IMR-90 (cell line): ENCODE measurements at regions not wholly inside any gene's neighbourhood (a gene's known extent, or its start where the extent isn't known, plus 50 kb on each side); places are given as distances from the start of the nearest gene placed in this dataset.

ENCODE experiments used
- ATAC-seq: fragments of 200-7000 bp; cut with Tn5 transposase; 2 replicates; pipeline ENCODE4 v1.9.1; 2020; ENCODE audit warnings: low read depth, mild to moderate bottlenecking, moderate library complexity
- BruUV-seq: library from RNA; stranded (reverse); fragments of 400-500 nt; replicated peaks from 2 replicates; lab custom pipeline; 2021; lab: Mats Ljungman, UMichigan
- CTCF ChIA-PET: fragments of 300-600 bp; formaldehyde crosslinking; extraction: SDS; loops from one replicate; lab custom pipeline; 2021; ENCODE audit warnings: antibody characterized with exemption; lab: Yijun Ruan, JAX
- POLR2A ChIA-PET: fragments of 300-600 bp; sonication (Branson Sonifier 250); formaldehyde crosslinking; loops from one replicate; lab custom pipeline; 2022; ENCODE audit warnings: antibody characterized with exemption; ENCODE audit not compliant: unreplicated experiment; lab: Charles Lee
- DNase-seq: peaks from one replicate; pipeline ENCODE4 v3.0.0; 2013
- H2AFZ ChIP-seq: replicated peaks from 2 replicates; pipeline ENCODE3; 2013; ENCODE audit warnings: low read length, mild to moderate bottlenecking; ENCODE audit not compliant: poor library complexity
- H2AK5ac ChIP-seq: 2 replicates; pipeline ENCODE4 v1.6.1; 2013; ENCODE audit warnings: low read depth, low read length, inconsistent platforms
- H2AK9ac ChIP-seq: replicated peaks from 2 replicates; pipeline ENCODE3; 2013; ENCODE audit warnings: mild to moderate bottlenecking, low read depth, low read length, moderate library complexity; ENCODE audit not compliant: poor library complexity
- H2BK120ac ChIP-seq: 2 replicates; pipeline ENCODE4 v1.6.1; 2013; ENCODE audit warnings: low read depth, low read length, inconsistent platforms
- H2BK15ac ChIP-seq: 3 replicates; pipeline ENCODE4 v1.6.1; 2013; ENCODE audit warnings: low read depth, low read length, inconsistent platforms
- H2BK20ac ChIP-seq: 2 replicates; pipeline ENCODE4 v1.6.1; 2013; ENCODE audit warnings: low read depth, mild to moderate bottlenecking, inconsistent platforms, low read length, moderate library complexity
- H2BK5ac ChIP-seq: 2 replicates; pipeline ENCODE4 v1.6.1; 2013; ENCODE audit warnings: mild to moderate bottlenecking, low read depth, low read length, inconsistent platforms; ENCODE audit not compliant: poor library complexity, severe bottlenecking
- H3K14ac ChIP-seq: replicated peaks from 2 replicates; pipeline ENCODE4 v1.6.1; 2013; ENCODE audit warnings: low read depth, low read length, inconsistent platforms
- H3K18ac ChIP-seq: 2 replicates; pipeline ENCODE4 v1.6.1; 2013; ENCODE audit warnings: low read depth, low read length, control low read depth
- H3K23ac ChIP-seq: 2 replicates; pipeline ENCODE4 v1.6.1; 2013; ENCODE audit warnings: low read depth, low read length, inconsistent platforms
- H3K27ac ChIP-seq: 2 replicates; pipeline ENCODE4 v1.5.1; 2013; ENCODE audit warnings: mild to moderate bottlenecking, control low read depth, low read length; ENCODE audit not compliant: insufficient read depth
- H3K27me3 ChIP-seq: 2 replicates; pipeline ENCODE4 v1.6.1; 2013; ENCODE audit warnings: low read length; ENCODE audit not compliant: control insufficient read depth, insufficient read depth
- H3K36me3 ChIP-seq: 2 replicates; pipeline ENCODE4 v1.6.1; 2013; ENCODE audit warnings: low read length, mixed read lengths; ENCODE audit not compliant: control insufficient read depth, insufficient read depth
- H3K4ac ChIP-seq: 2 replicates; pipeline ENCODE4 v1.6.1; 2013; ENCODE audit warnings: low read depth, low read length, inconsistent platforms
- H3K4me1 ChIP-seq: 2 replicates; pipeline ENCODE4 v1.6.1; 2013; ENCODE audit warnings: low read length, mixed read lengths; ENCODE audit not compliant: control insufficient read depth, insufficient read depth
- H3K4me2 ChIP-seq: 2 replicates; pipeline ENCODE4 v1.6.1; 2013; ENCODE audit warnings: low read depth, mild to moderate bottlenecking, control low read depth, low read length, moderate library complexity
- H3K4me3 ChIP-seq: 2 replicates; pipeline ENCODE4 v1.5.1; 2013; ENCODE audit warnings: low read depth, mild to moderate bottlenecking, control low read depth, low read length, moderate library complexity; ENCODE audit not compliant: insufficient read depth
- H3K56ac ChIP-seq: 2 replicates; pipeline ENCODE4 v1.6.1; 2013; ENCODE audit warnings: low read length, inconsistent platforms; ENCODE audit not compliant: insufficient read depth; ENCODE audit errors: extremely low read depth
- H3K79me1 ChIP-seq, 2 experiments: 2 replicates each; pipeline ENCODE4 v1.6.1; 2013; ENCODE audit warnings: low read length in 2 of 2, inconsistent platforms in 1 of 2, low read depth in 1 of 2
- H3K9ac ChIP-seq: 2 replicates; pipeline ENCODE4 v1.6.1; 2013; ENCODE audit warnings: low read depth, low read length, control low read depth
- H3K9me1 ChIP-seq: 2 replicates; pipeline ENCODE4 v1.6.1; 2013; ENCODE audit warnings: low read length, inconsistent platforms; ENCODE audit not compliant: insufficient read depth
- H3K9me3 ChIP-seq: 2 replicates; pipeline ENCODE4 v1.6.1; 2013; ENCODE audit warnings: low read length; ENCODE audit not compliant: control insufficient read depth, insufficient read depth
- H4K20me1 ChIP-seq: 2 replicates; pipeline ENCODE4 v1.6.1; 2013; ENCODE audit warnings: low read length, inconsistent platforms; ENCODE audit not compliant: insufficient read depth
- H4K5ac ChIP-seq: 2 replicates; pipeline ENCODE4 v1.6.1; 2013; ENCODE audit warnings: mild to moderate bottlenecking, low read depth, low read length, control low read depth
- H4K8ac ChIP-seq, 2 experiments: 2 replicates each; pipeline ENCODE4 v1.6.1; 2013; ENCODE audit warnings: low read depth in 2 of 2, low read length in 2 of 2, control low read depth in 1 of 2, inconsistent platforms in 1 of 2
- H4K91ac ChIP-seq: 2 replicates; pipeline ENCODE4 v1.6.1; 2013; ENCODE audit warnings: low read depth, low read length, inconsistent platforms; ENCODE audit not compliant: insufficient read depth
- BHLHE40 ChIP-seq: fragments of 150-350 bp; IDR thresholded peaks from 2 replicates; pipeline ENCODE4 v1.6.1; 2016; ENCODE audit warnings: mild to moderate bottlenecking, low read depth, low read length
- CEBPB ChIP-seq: IDR thresholded peaks from 2 replicates; pipeline ENCODE4 v1.6.1; 2012; ENCODE audit warnings: low read depth, low read length, improper control_type of control experiment
- CHD1 ChIP-seq: IDR thresholded peaks from 2 replicates; pipeline ENCODE4 v1.6.1; 2012; ENCODE audit warnings: low read depth, low read length, improper control_type of control experiment
- CTCF ChIP-seq: conservative IDR thresholded peaks from 2 replicates; pipeline ENCODE4 v1.5.1; 2012; ENCODE audit warnings: mild to moderate bottlenecking, low read depth, low read length, improper control_type of control experiment
- ELK1 ChIP-seq: fragments of 150-350 bp; IDR thresholded peaks from 2 replicates; pipeline ENCODE4 v1.6.1; 2016; ENCODE audit warnings: low read depth, mild to moderate bottlenecking, low read length, moderate library complexity, borderline replicate concordance
- FOS ChIP-seq: fragments of 150-350 bp; IDR thresholded peaks from 2 replicates; pipeline ENCODE4 v1.6.1; 2016; ENCODE audit warnings: low read depth, low read length
- MAFK ChIP-seq: IDR thresholded peaks from 2 replicates; pipeline ENCODE4 v1.6.1; 2012; ENCODE audit warnings: low read depth, low read length, improper control_type of control experiment
- MAZ ChIP-seq: IDR thresholded peaks from 2 replicates; pipeline ENCODE4 v1.6.1; 2012; ENCODE audit warnings: low read depth, mild to moderate bottlenecking, low read length, improper control_type of control experiment, moderate library complexity, borderline replicate concordance
- MXI1 ChIP-seq: IDR thresholded peaks from 2 replicates; pipeline ENCODE4 v1.6.1; 2012; ENCODE audit warnings: low read depth, mild to moderate bottlenecking, low read length, moderate library complexity, borderline replicate concordance
- NFE2L2 ChIP-seq: fragments of 150-350 bp; IDR thresholded peaks from 2 replicates; pipeline ENCODE4 v1.6.1; 2016; ENCODE audit warnings: low read depth, mild to moderate bottlenecking, low read length
- POLR2A ChIP-seq: IDR thresholded peaks from 2 replicates; pipeline ENCODE4 v1.6.1; 2012; ENCODE audit warnings: mild to moderate bottlenecking, low read depth, low read length
- RAD21 ChIP-seq: IDR thresholded peaks from 2 replicates; pipeline ENCODE4 v1.6.1; 2012; ENCODE audit warnings: low read length, improper control_type of control experiment
- RCOR1 ChIP-seq: IDR thresholded peaks from 2 replicates; pipeline ENCODE4 v1.6.1; 2012; ENCODE audit warnings: mild to moderate bottlenecking, low read length, improper control_type of control experiment; ENCODE audit not compliant: insufficient replicate concordance
- RFX5 ChIP-seq: IDR thresholded peaks from 2 replicates; pipeline ENCODE4 v1.8.0; 2012; ENCODE audit warnings: low read depth, mild to moderate bottlenecking, low read length, moderate library complexity
- SMC3 ChIP-seq: fragments of 150-350 bp; IDR thresholded peaks from 2 replicates; pipeline ENCODE4 v1.6.1; 2016; ENCODE audit warnings: low read depth, mild to moderate bottlenecking, antibody characterized with exemption, low read length, moderate library complexity
- USF2 ChIP-seq: fragments of 150-350 bp; IDR thresholded peaks from 2 replicates; pipeline ENCODE4 v1.6.1; 2017; ENCODE audit warnings: mild to moderate bottlenecking, antibody characterized with exemption, low read length, low read depth
- dilution Hi-C: fragments of 300-500 bp; cut with HindIII; formaldehyde crosslinking; loops from one replicate; pipeline ENCODE4 v1.14.3; 2018; ENCODE audit warnings: low sequenced_read_pairs; ENCODE audit not compliant: unreplicated experiment
- in situ Hi-C: fragments of 300-500 bp; cut with MboI; formaldehyde crosslinking; loops from 3 replicates; pipeline ENCODE4 v1.14.3; 2019; ENCODE audit warnings: low sequenced_read_pairs, inconsistent platforms, mixed read lengths
- intact Hi-C: fragments of 100-400 bp; cut with micrococcal nuclease; formaldehyde crosslinking; loops from 2 replicates; pipeline ENCODE4 v1.10.0; 2022

- intact Hi-C loops, result no loop called here
- no peak overlapping the region for H2AK9ac ChIP-seq
- H3K56ac ChIP-seq, result no peak overlapping the region
- ChIA-PET CTCF (no interaction called here), POLR2A (no interaction called here)
- H3K27ac ChIP-seq, result no peak overlapping the region
- TF ChIP-seq RCOR1 (no peak), MAZ (no peak), RAD21 (no peak), CTCF (no peak), USF2 (no peak), BHLHE40 (no peak), MAFK (no peak), ELK1 (no peak), SMC3 (no peak), FOS (no peak), POLR2A (no peak), CEBPB (no peak), NFE2L2 (no peak), RFX5 (no peak), CHD1 (no peak), MXI1 (no peak)
- H3K27me3 ChIP-seq, result no peaks in the 10 kb centered on the region
- no peaks in the 10 kb centered on the region for H3K36me3 ChIP-seq
- H3K4me1 ChIP-seq, result no peaks in the 10 kb centered on the region
- H3K79me1 ChIP-seq, result no peaks in the 10 kb centered on the region
- no TSS peak for BruUV-seq
- ATAC-seq (no peak), DNase-seq (no peak)
- no peak overlapping the region for H4K91ac ChIP-seq
- no peak overlapping the region for H2BK20ac ChIP-seq
- H2BK120ac ChIP-seq, result no peak overlapping the region
- H2BK5ac ChIP-seq, result no peak overlapping the region
- H3K4ac ChIP-seq, result no peak overlapping the region
- no peak overlapping the region for H4K5ac ChIP-seq
- no peaks in the 10 kb centered on the region for H4K20me1 ChIP-seq
- no peak overlapping the region for H3K4me3 ChIP-seq
- in situ Hi-C loops, result no loop called here
- no peak overlapping the region for H2BK15ac ChIP-seq
- H3K23ac ChIP-seq, result no peak overlapping the region
- H3K9me1 ChIP-seq, result no peaks in the 10 kb centered on the region
- no peak overlapping the region for H2AK5ac ChIP-seq
- no peak overlapping the region for H3K9ac ChIP-seq
- no peak overlapping the region for H3K18ac ChIP-seq
- no peak overlapping the region for H4K8ac ChIP-seq
- H3K14ac ChIP-seq, result no peak overlapping the region
- peaks cover 16% of the 10 kb centered on the region for H3K9me3 ChIP-seq
- dilution Hi-C loops, result no loop called here
- no peak overlapping the region for H2AFZ ChIP-seq
- H3K4me2 ChIP-seq, result no peak overlapping the region
Measured at GRCh38 chr13:61142506-61142905, 273.1 kb downstream of the PCDH20 start.
